HFFc6 (cell line): ENCODE measurements at regions not wholly inside any gene's neighbourhood (a gene's known extent, or its start where the extent isn't known, plus 50 kb on each side); places are given as distances from the start of the nearest gene placed in this dataset.

Experiments
- DNase-seq: peaks from one replicate; pipeline ENCODE4 v3.0.0-alpha.2; 2018
- H3K27ac Mint-ChIP-seq: 2 replicates; pipeline ENCODE4 v1.8.0; 2020; ENCODE audit warnings: mild to moderate bottlenecking, mixed read lengths
- H3K27me3 Mint-ChIP-seq: 2 replicates; pipeline ENCODE4 v1.8.0; 2021; ENCODE audit warnings: mild to moderate bottlenecking, moderate library complexity, mixed read lengths; ENCODE audit not compliant: insufficient read depth
- H3K36me3 Mint-ChIP-seq: 2 replicates; pipeline ENCODE4 v1.8.0; 2021; ENCODE audit warnings: low read depth, mixed read lengths
- H3K4me1 Mint-ChIP-seq: 2 replicates; pipeline ENCODE4 v1.8.0; 2020; ENCODE audit warnings: low read depth, mixed read lengths
- H3K4me3 Mint-ChIP-seq: 2 replicates; pipeline ENCODE4 v1.8.0; 2020; ENCODE audit warnings: mild to moderate bottlenecking, moderate library complexity, mixed read lengths
- H3K9me3 Mint-ChIP-seq: 2 replicates; pipeline ENCODE4 v1.8.0; 2020; ENCODE audit warnings: mild to moderate bottlenecking, mixed read lengths
- TF ChIP-seq, protein P1 (sequence below): fragments of 200-600 bp; sonication (generic); IDR thresholded peaks from 2 replicates; pipeline ENCODE4 v1.5.0; 2021; ENCODE audit warnings: antibody characterized with exemption, mild to moderate bottlenecking

DNA sequence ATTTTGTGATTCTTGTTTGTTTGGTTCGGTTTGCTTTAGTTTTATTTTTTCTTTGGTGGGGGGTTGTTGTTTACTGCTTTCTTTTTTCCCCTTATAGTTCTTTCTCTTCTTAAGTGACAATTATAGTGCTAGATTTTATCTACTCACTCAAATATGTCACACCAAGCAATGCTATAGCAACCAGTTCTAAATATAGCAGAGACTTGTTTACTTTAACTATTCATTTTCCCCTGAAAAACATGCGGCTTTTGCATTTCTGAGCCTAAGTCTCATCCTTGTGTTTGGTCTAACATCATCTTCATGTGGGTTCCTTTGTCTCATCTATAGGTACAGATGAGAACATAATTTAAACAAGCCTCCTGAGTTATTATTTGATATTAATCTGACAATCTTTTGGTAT is 676.6 kb downstream of the FAT4 start:
- no peak overlapping the region for H3K4me3 Mint-ChIP-seq
- TF ChIP-seq, protein P1, sequence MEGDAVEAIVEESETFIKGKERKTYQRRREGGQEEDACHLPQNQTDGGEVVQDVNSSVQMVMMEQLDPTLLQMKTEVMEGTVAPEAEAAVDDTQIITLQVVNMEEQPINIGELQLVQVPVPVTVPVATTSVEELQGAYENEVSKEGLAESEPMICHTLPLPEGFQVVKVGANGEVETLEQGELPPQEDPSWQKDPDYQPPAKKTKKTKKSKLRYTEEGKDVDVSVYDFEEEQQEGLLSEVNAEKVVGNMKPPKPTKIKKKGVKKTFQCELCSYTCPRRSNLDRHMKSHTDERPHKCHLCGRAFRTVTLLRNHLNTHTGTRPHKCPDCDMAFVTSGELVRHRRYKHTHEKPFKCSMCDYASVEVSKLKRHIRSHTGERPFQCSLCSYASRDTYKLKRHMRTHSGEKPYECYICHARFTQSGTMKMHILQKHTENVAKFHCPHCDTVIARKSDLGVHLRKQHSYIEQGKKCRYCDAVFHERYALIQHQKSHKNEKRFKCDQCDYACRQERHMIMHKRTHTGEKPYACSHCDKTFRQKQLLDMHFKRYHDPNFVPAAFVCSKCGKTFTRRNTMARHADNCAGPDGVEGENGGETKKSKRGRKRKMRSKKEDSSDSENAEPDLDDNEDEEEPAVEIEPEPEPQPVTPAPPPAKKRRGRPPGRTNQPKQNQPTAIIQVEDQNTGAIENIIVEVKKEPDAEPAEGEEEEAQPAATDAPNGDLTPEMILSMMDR = no peak
- H3K27me3 Mint-ChIP-seq = no peaks in the 10 kb centered on the region
- H3K27ac Mint-ChIP-seq = no peak overlapping the region
- no peaks in the 10 kb centered on the region for H3K9me3 Mint-ChIP-seq
- peaks cover 6% of the 10 kb centered on the region; the same call in 1 of the 2 replicates for H3K4me1 Mint-ChIP-seq
- no peak for DNase-seq
- no peaks in the 10 kb centered on the region for H3K36me3 Mint-ChIP-seq

DNA sequence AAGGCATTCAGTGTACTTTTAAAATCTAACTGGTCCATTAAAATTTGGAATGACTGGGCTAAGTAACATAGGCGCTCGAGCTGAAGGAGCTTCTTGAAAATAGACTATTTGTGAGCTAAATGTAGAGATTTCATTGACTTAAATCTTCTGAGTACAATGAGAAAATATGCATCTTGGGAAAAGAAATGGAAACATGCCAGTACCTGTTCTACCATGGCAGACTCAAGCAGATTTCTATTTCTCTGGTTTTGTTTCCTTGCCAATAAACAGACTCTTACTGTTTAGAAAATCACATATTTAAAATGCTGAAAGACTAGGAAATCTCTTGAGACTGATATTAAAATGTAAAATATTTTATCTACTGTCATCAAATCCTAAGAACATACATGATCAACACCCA is 678.1 kb downstream of the FAT4 start:
- Mint-ChIP-seq H3K36me3 (no peaks in the 10 kb centered on the region), H3K4me3 (no peak overlapping the region), H3K9me3 (no peaks in the 10 kb centered on the region), H3K27me3 (no peaks in the 10 kb centered on the region), H3K27ac (no peak overlapping the region), H3K4me1 (peaks cover 6% of the 10 kb centered on the region; the same call in 1 of the 2 replicates)
- DNase-seq = no peak
- TF ChIP-seq, protein P1 = no peak

DNA sequence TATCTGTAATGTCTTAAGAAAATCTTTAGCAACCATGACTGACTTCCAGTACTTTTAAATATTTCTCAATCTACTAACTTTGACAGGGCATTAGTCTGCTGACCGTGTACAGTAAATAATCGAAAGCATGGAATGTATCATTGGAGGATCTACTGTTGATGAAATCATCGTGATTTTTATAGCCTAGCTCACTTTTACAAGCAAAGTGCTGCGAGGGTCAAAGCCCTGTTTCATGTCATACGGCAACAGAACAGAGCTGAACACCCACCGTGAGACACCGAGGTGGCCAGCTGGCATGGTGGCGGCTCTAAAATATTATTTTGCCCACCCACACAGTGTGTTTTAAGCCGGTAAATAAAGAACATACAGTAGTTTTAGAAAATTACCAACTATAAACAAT is 679.3 kb downstream of the FAT4 start:
- no peak for DNase-seq

DNA sequence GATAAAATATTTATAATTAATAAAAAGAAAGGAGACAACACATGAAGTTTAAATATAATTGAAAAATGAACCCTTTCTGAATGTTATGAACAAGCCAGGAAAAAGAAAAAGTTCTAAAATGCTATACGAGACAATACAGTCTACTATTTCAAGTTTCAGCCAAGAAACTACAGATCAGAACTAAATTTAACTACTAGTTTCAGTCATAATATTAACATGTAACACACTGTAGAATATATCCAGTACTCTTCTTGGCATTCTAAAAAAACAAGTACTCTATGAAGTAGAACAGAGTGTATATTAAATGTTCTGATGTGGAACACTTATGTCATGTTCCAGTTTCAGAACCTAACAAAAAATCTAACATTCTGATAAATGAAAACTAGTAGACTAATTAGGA is 679.7 kb downstream of the FAT4 start:
- no peak overlapping the region for H3K4me3 Mint-ChIP-seq
- no peaks in the 10 kb centered on the region for H3K36me3 Mint-ChIP-seq
- no peaks in the 10 kb centered on the region for H3K9me3 Mint-ChIP-seq
- no peaks in the 10 kb centered on the region for H3K27me3 Mint-ChIP-seq
- no peak for DNase-seq
- TF ChIP-seq, protein P1 = no peak
- no peak overlapping the region for H3K27ac Mint-ChIP-seq
- H3K4me1 Mint-ChIP-seq = peaks cover 6% of the 10 kb centered on the region; the same call in 1 of the 2 replicates

More for the DNA sequence above, 679.3 kb downstream of the FAT4 start:
- H3K4me1 Mint-ChIP-seq = peaks cover 6% of the 10 kb centered on the region; the same call in 1 of the 2 replicates
- TF ChIP-seq, protein P1 = no peak
- H3K4me3 Mint-ChIP-seq = no peak overlapping the region
- no peaks in the 10 kb centered on the region for H3K27me3 Mint-ChIP-seq
- H3K36me3 Mint-ChIP-seq = no peaks in the 10 kb centered on the region
- no peak overlapping the region for H3K27ac Mint-ChIP-seq
- no peaks in the 10 kb centered on the region for H3K9me3 Mint-ChIP-seq

DNA sequence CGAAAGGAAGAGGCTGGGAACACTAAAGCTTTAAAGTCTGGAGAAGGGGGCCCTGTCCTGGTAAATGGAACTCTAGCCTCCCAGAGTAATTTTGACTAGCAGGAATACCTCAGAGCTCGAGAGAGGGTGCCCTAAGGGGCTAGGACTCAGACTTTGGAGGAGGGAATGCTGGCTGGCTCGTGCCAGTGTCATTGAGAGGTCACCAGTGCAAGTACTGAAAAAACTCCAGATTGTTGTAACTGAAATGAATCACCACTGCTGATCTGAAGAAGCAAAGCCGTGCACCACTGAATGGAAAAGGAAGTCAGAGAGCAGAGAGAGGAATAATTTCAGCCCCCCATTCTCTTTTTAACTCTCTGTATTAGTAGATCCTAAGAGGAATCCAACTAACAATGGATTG is 690.2 kb downstream of the FAT4 start:
- H3K36me3 Mint-ChIP-seq = no peaks in the 10 kb centered on the region; the same call in 1 of the 2 replicates
- 0 out of 2 replicates have a peak overlapping the region, but pooled peaks have one; percentile 45 for H3K27ac Mint-ChIP-seq
- peaks cover under 1% of the 10 kb centered on the region for H3K9me3 Mint-ChIP-seq
- peak; percentile 55 for DNase-seq
- TF ChIP-seq, protein P1 = no peak
- peak overlapping the region; percentile 50 for H3K4me3 Mint-ChIP-seq
- H3K27me3 Mint-ChIP-seq = no peaks in the 10 kb centered on the region
- H3K4me1 Mint-ChIP-seq = peaks cover 13% of the 10 kb centered on the region

DNA sequence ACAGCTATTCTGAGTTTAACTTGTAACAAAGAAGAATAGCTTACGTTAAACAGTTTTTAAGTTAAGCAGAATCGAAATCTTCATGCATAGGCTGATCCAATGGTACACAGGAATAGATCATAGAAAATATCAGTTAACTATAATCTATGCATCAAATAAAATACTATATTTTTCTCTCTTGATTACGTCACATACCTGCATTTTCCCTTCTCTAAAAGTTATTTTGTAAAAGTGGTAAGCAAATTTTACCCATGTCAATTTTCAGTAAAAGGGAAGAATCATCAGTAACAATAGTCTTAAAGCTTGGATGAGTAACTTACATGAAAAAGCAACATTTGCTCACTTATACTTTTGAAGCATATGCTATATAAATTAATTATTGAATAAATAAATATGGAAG is 692.4 kb downstream of the FAT4 start:
- no peaks in the 10 kb centered on the region for H3K27me3 Mint-ChIP-seq
- peaks cover 13% of the 10 kb centered on the region for H3K4me1 Mint-ChIP-seq
- no peak for DNase-seq
- H3K36me3 Mint-ChIP-seq = peaks cover 4% of the 10 kb centered on the region; the same call in 1 of the 2 replicates
- H3K9me3 Mint-ChIP-seq = peaks cover 5% of the 10 kb centered on the region
- TF ChIP-seq, protein P1 = no peak
- no peak overlapping the region for H3K4me3 Mint-ChIP-seq
- H3K27ac Mint-ChIP-seq = no peak overlapping the region
